Liver (tissue), 8 donors: ENCODE measurements at regions not wholly inside any gene's neighbourhood (a gene's known extent, or its start where the extent isn't known, plus 50 kb on each side); places are given as distances from the start of the nearest gene placed in this dataset.

ENCODE experiments used
- DNase-seq: peaks from one replicate; pipeline ENCODE4 v3.0.0-alpha.2; 2017; ENCODE audit warnings: low spot score
- H3K27ac ChIP-seq, 2 donors: one replicate each; pipeline ENCODE4 v1.7.0; 2013; ENCODE audit warnings: inconsistent platforms in 2 of 2, low read length in 2 of 2, control low read depth in 1 of 2, low read depth in 1 of 2, mild to moderate bottlenecking in 1 of 2
- H3K27me3 ChIP-seq, 4 donors: one replicate each; pipeline versions ENCODE4 v1.6.1 to v1.7.0; 2013; ENCODE audit warnings: low read length in 3 of 4, inconsistent platforms in 1 of 4, mild to moderate bottlenecking in 1 of 4, moderate library complexity in 1 of 4; ENCODE audit not compliant: control insufficient read depth in 4 of 4, insufficient read depth in 4 of 4
- H3K36me3 ChIP-seq, 4 donors: one replicate each; pipeline versions ENCODE4 v1.6.1 to v1.7.0; 2013; ENCODE audit warnings: low read length in 3 of 4, mild to moderate bottlenecking in 3 of 4, low read depth in 1 of 4, moderate library complexity in 1 of 4; ENCODE audit not compliant: control insufficient read depth in 4 of 4, insufficient read depth in 3 of 4
- H3K4me1 ChIP-seq, 4 donors: one replicate each; pipeline versions ENCODE4 v1.6.1 to v1.7.0; 2013; ENCODE audit warnings: low read length in 3 of 4, mild to moderate bottlenecking in 3 of 4, moderate library complexity in 1 of 4; ENCODE audit not compliant: control insufficient read depth in 4 of 4, insufficient read depth in 4 of 4
- H3K4me3 ChIP-seq, 3 donors: one replicate each; pipeline versions ENCODE4 v1.6.1 to v1.7.0; 2013; ENCODE audit warnings: low read length in 3 of 3, control low read depth in 1 of 3, low read depth in 1 of 3, mild to moderate bottlenecking in 1 of 3
- H3K9ac ChIP-seq, 2 donors: one replicate each; pipeline ENCODE4 v1.7.0; 2013; ENCODE audit warnings: low read length in 2 of 2, mild to moderate bottlenecking in 2 of 2, moderate library complexity in 2 of 2, control low read depth in 1 of 2, low read depth in 1 of 2
- H3K9me3 ChIP-seq, 4 donors: one replicate each; pipeline versions ENCODE4 v1.6.1 to v1.7.0; 2013; ENCODE audit warnings: low read length in 3 of 4; ENCODE audit not compliant: control insufficient read depth in 4 of 4
- ATF3 ChIP-seq: IDR thresholded peaks from 2 replicates; pipeline ENCODE4 v1.6.1; 2016; ENCODE audit warnings: antibody characterized with exemption
- CTCF ChIP-seq: fragments of 150-350 bp; IDR thresholded peaks from 2 replicates; pipeline ENCODE4 v1.5.1; 2017; ENCODE audit warnings: improper control_type of control experiment, low read depth, low read length; ENCODE audit not compliant: missing input control
- EGR1 ChIP-seq, 2 donors: IDR thresholded peaks; 2 replicates each; pipeline ENCODE4 v1.6.1; 2016 to 2018; ENCODE audit warnings: antibody characterized with exemption in 2 of 2, low read depth in 2 of 2
- FOXA1 ChIP-seq: IDR thresholded peaks from 2 replicates; pipeline ENCODE4 v1.6.1; 2016; ENCODE audit warnings: antibody characterized with exemption
- FOXA2 ChIP-seq: IDR thresholded peaks from 2 replicates; pipeline ENCODE4 v1.6.1; 2016; ENCODE audit warnings: antibody characterized with exemption
- GABPA ChIP-seq, 2 donors: IDR thresholded peaks in 1 of 2; conservative IDR thresholded peaks in 1 of 2; 2 replicates each; pipeline ENCODE4 v1.6.1; 2016; ENCODE audit warnings: antibody characterized with exemption in 2 of 2, mild to moderate bottlenecking in 1 of 2, moderate library complexity in 1 of 2
- HNF4A ChIP-seq, 2 donors: conservative IDR thresholded peaks; 2 replicates each; pipeline ENCODE4 v1.6.1; 2016; ENCODE audit warnings: antibody characterized with exemption in 2 of 2, mild to moderate bottlenecking in 2 of 2
- HNF4G ChIP-seq: IDR thresholded peaks from 2 replicates; pipeline ENCODE4 v1.6.1; 2016; ENCODE audit warnings: antibody characterized with exemption
- JUND ChIP-seq, 2 donors: IDR thresholded peaks; 2 replicates each; pipeline ENCODE4 v1.6.1; 2016; ENCODE audit warnings: antibody characterized with exemption in 2 of 2
- MAX ChIP-seq: IDR thresholded peaks from 2 replicates; pipeline ENCODE4 v1.6.1; 2016; ENCODE audit warnings: antibody characterized with exemption
- NR2F2 ChIP-seq: IDR thresholded peaks from 2 replicates; pipeline ENCODE4 v1.6.1; 2016; ENCODE audit warnings: antibody characterized with exemption
- RAD21 ChIP-seq, 2 donors: IDR thresholded peaks; 2 replicates each; pipeline ENCODE4 v1.6.1; 2016; ENCODE audit warnings: antibody characterized with exemption in 2 of 2, mild to moderate bottlenecking in 2 of 2
- REST ChIP-seq: IDR thresholded peaks from 2 replicates; pipeline ENCODE4 v1.6.1; 2016; ENCODE audit warnings: antibody characterized with exemption, mild to moderate bottlenecking
- RXRA ChIP-seq, 2 donors: IDR thresholded peaks; 2 replicates each; pipeline ENCODE4 v1.6.1; 2017 to 2018; ENCODE audit warnings: antibody characterized with exemption in 2 of 2, mild to moderate bottlenecking in 1 of 2
- SP1 ChIP-seq: IDR thresholded peaks from 2 replicates; pipeline ENCODE4 v1.6.1; 2018; ENCODE audit warnings: antibody characterized with exemption, mild to moderate bottlenecking
- TAF1 ChIP-seq: conservative IDR thresholded peaks from 2 replicates; pipeline ENCODE4 v1.6.1; 2016; ENCODE audit warnings: antibody characterized with exemption, mild to moderate bottlenecking
- YY1 ChIP-seq: IDR thresholded peaks from 2 replicates; pipeline ENCODE4 v1.6.1; 2016; ENCODE audit warnings: antibody characterized with exemption, mild to moderate bottlenecking
- ZBTB33 ChIP-seq: IDR thresholded peaks from 2 replicates; pipeline ENCODE4 v1.6.1; 2016; ENCODE audit warnings: antibody characterized with exemption
- WGBS: extraction: QIAGEN DNeasy Blood & Tissue Kit; methylation state at CpG from one replicate; pipeline ENCODE4 v1.1.7; 2013; 5-methylcytosine and 5-hydroxymethylcytosine counted together
- donor health status: healthy.
- donor health status: healthy.
- donor health status: healthy.
- donor health status: healthy.
- donor health status: healthy.

GRCh38 chr22:42199025-42199424 lies 68.4 kb upstream of the CYP2D6 start:
- H3K27me3 ChIP-seq = no peaks in the 10 kb centered on the region
- no peak for DNase-seq
- H3K4me1 ChIP-seq = no peaks in the 10 kb centered on the region
- H3K4me3 ChIP-seq = no peak overlapping the region
- TF ChIP-seq MAX (no peak), ATF3 (no peak), FOXA2 (no peak), GABPA (IDR thresholded peaks at IDR 0.05 in 1 of 2, conservative IDR thresholded peaks at IDR 0.05 in 1 of 2) (no peak), EGR1 (IDR thresholded peaks at IDR 0.05; ENCODE audit: low read depth in 2 of 2) (no peak), HNF4A (conservative IDR thresholded peaks at IDR 0.05) (no peak), FOXA1 (no peak), RAD21 (IDR thresholded peaks at IDR 0.05) (no peak), REST (no peak), CTCF (no peak), ZBTB33 (no peak), HNF4G (no peak), JUND (IDR thresholded peaks at IDR 0.05) (no peak), RXRA (IDR thresholded peaks at IDR 0.05) (no peak), YY1 (no peak), TAF1 (no peak), NR2F2 (no peak), SP1 (no peak)
- no peak overlapping the region for H3K27ac ChIP-seq
- no peak overlapping the region for H3K9ac ChIP-seq
- H3K36me3 ChIP-seq = peaks cover 0 to 2% (median 0%) of the 10 kb centered on the region in 4 donors
- 96% methylated on average over 5 of the region's 5 CpGs for WGBS
- no peaks in the 10 kb centered on the region for H3K9me3 ChIP-seq
